Uterus (tissue), 3 donors: ENCODE measurements at regions not wholly inside any gene's neighbourhood (a gene's known extent, or its start where the extent isn't known, plus 50 kb on each side); places are given as distances from the start of the nearest gene placed in this dataset.

ENCODE experiments used
- DNase-seq, 2 donors: peaks; one replicate each; pipeline ENCODE4 v3.0.0-alpha.2; 2019 to 2020
- H3K27ac ChIP-seq, 2 donors: fragments of 200-600 bp; sonication (generic); 1 replicate in 1 of 2; 2 replicates in 1 of 2; pipeline ENCODE4 v1.5.1; 2016 to 2018
- H3K27me3 ChIP-seq, 2 donors: fragments of 200-600 bp; sonication (generic); one replicate each; pipeline ENCODE4 v1.5.1; 2018 to 2019; ENCODE audit warnings: control low read depth in 1 of 2
- H3K36me3 ChIP-seq, 2 donors: fragments of 200-600 bp; sonication (generic); one replicate each; pipeline ENCODE4 v1.5.1; 2019; ENCODE audit warnings: control low read depth in 1 of 2
- H3K4me1 ChIP-seq, 2 donors: fragments of 200-600 bp; sonication (generic); one replicate each; pipeline ENCODE4 v1.5.1; 2018 to 2019; ENCODE audit warnings: control low read depth in 1 of 2
- H3K4me3 ChIP-seq, 2 donors: fragments of 200-600 bp; sonication (generic); 1 replicate in 1 of 2; 2 replicates in 1 of 2; pipeline ENCODE4 v1.5.1; 2018 to 2019; ENCODE audit warnings: mild to moderate bottlenecking in 1 of 2
- H3K9me3 ChIP-seq, 2 donors: fragments of 200-600 bp; sonication (generic); one replicate each; pipeline ENCODE4 v1.5.1; 2019; ENCODE audit warnings: control low read depth in 1 of 2
- POLR2A ChIP-seq, 2 donors: fragments of 450-650 bp; IDR thresholded peaks; one replicate each; pipeline ENCODE4 v1.6.1; 2016; ENCODE audit warnings: antibody characterized with exemption in 2 of 2, mild to moderate bottlenecking in 1 of 2, moderate library complexity in 1 of 2
- intact Hi-C: fragments of 100-400 bp; cut with DNase I; formaldehyde crosslinking; loops from one replicate; pipeline ENCODE4 v1.15.1; 2023; ENCODE audit warnings: low total_unique reads
- TF ChIP-seq, protein P1 (sequence below), 4 experiments: fragments of 200-600 bp in 2 of 4; fragments of 450-650 bp in 2 of 4; sonication (generic) in 2 of 4; IDR thresholded peaks; one replicate each; pipeline ENCODE4 v1.5.1; 2016 to 2019; ENCODE audit warnings: antibody characterized with exemption in 4 of 4, mild to moderate bottlenecking in 2 of 4, moderate library complexity in 1 of 4
- donor health status: DM: yes; HTN: yes; CAD: no.

DNA sequence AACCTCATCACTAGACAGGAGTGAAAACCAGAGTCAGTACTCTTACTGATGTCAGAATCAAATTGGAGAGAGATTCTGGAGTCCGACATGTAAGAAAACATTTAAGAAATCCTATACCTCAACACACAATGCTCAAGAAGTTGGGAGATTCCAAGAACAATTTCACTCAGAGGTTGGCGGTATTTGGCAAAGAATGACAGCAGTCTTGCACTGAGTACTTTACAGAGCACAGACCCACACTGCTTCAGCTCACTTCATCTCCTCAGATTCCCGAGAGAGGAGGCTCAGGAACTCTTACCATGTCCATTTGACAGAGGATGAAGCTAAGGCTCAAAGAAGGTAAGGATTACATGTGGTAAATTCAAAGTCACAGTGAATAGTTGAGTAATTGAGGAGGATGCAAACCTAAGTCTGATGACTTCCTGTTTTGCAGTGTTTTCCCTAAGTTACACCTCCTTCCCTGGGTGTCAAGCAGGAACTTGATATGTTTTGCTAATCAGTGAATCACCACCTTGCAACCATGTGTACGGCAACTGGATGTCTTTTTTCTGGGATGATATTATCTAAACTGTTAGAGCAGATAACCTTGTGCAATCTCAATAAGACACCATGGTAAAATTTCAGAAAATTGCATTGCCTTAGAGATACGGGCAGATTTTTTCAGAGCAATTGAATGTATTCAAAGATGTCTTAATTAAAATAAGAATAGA lies 61.3 kb upstream of the MME start:
- no peaks in the 10 kb centered on the region for H3K36me3 ChIP-seq
- H3K4me1 ChIP-seq = no peaks in the 10 kb centered on the region
- no peaks in the 10 kb centered on the region for H3K9me3 ChIP-seq
- no peak for DNase-seq
- TF ChIP-seq, protein P1, sequence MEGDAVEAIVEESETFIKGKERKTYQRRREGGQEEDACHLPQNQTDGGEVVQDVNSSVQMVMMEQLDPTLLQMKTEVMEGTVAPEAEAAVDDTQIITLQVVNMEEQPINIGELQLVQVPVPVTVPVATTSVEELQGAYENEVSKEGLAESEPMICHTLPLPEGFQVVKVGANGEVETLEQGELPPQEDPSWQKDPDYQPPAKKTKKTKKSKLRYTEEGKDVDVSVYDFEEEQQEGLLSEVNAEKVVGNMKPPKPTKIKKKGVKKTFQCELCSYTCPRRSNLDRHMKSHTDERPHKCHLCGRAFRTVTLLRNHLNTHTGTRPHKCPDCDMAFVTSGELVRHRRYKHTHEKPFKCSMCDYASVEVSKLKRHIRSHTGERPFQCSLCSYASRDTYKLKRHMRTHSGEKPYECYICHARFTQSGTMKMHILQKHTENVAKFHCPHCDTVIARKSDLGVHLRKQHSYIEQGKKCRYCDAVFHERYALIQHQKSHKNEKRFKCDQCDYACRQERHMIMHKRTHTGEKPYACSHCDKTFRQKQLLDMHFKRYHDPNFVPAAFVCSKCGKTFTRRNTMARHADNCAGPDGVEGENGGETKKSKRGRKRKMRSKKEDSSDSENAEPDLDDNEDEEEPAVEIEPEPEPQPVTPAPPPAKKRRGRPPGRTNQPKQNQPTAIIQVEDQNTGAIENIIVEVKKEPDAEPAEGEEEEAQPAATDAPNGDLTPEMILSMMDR (IDR thresholded peaks at IDR 0.05) = no peak
- TF ChIP-seq POLR2A (IDR thresholded peaks at IDR 0.05) = no peak
- intact Hi-C loops = no loop called here
- H3K4me3 ChIP-seq = no peak overlapping the region
- H3K27me3 ChIP-seq = no peaks in the 10 kb centered on the region
- H3K27ac ChIP-seq = no peak overlapping the region

DNA sequence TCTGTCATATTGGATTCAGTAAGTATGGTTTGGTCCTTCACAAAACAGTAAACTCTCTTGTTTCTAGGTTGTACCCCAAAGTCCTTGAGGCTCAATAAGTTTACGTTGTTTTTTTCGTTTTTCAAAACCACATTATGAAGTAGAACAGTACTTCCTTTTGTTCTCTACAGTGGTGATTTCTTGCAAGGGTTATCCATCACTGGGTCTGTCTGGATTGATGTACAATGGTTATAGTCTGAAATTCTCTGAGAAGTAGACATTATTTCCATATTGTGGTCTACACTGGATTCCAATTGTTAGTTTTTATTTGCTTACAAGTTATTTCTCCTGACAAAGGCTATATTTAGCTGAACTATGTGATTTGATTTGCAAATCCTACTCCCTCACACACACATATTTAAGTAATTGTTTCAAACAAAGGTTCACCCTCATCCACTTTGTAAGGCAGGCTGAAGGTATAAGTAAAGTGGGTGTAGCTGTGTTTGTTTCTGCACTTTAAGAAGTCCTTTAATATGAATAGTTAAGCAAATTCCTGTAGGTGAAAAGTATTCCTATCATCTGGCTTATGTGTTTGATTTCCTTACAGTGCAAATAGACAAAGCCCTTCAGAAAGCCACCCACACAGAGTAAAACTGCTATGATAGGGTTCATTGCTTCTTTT lies 64.2 kb upstream of the MME start:
- TF ChIP-seq, protein P1 (IDR thresholded peaks at IDR 0.05) = no peak
- no peak for TF ChIP-seq POLR2A (IDR thresholded peaks at IDR 0.05)
- Histone ChIP-seq H3K27me3 (no peaks in the 10 kb centered on the region), H3K4me3 (no peak overlapping the region), H3K27ac (no peak overlapping the region), H3K4me1 (no peaks in the 10 kb centered on the region), H3K9me3 (no peaks in the 10 kb centered on the region), H3K36me3 (no peaks in the 10 kb centered on the region)
- intact Hi-C loops = no loop called here
- DNase-seq = no peak

DNA sequence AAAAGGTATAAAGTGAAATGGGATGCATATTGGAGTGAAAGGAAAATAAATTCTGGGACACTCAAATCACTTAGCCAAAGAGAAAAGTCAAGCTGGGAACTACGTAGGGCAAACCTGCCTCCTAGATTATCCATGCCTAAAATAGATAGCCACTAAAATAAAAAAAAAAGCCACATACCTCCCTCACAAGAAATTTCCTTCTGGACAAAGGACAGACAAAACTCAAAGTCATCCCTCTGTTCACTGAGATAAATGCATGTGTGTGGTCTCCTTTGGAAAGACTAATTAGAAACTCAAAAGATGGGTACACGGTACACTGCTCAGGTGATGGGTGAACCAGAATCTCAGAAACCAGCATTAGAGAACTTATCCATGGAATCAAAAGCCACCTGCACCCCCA lies 65.2 kb upstream of the MME start:
- H3K9me3 ChIP-seq = no peaks in the 10 kb centered on the region
- intact Hi-C loops = no loop called here
- H3K27me3 ChIP-seq = no peaks in the 10 kb centered on the region
- TF ChIP-seq, protein P1 (IDR thresholded peaks at IDR 0.05) = no peak
- TF ChIP-seq POLR2A (IDR thresholded peaks at IDR 0.05) = no peak
- H3K4me1 ChIP-seq = no peaks in the 10 kb centered on the region
- no peak for DNase-seq
- H3K36me3 ChIP-seq = no peaks in the 10 kb centered on the region
- H3K4me3 ChIP-seq = no peak overlapping the region
- no peak overlapping the region for H3K27ac ChIP-seq

DNA sequence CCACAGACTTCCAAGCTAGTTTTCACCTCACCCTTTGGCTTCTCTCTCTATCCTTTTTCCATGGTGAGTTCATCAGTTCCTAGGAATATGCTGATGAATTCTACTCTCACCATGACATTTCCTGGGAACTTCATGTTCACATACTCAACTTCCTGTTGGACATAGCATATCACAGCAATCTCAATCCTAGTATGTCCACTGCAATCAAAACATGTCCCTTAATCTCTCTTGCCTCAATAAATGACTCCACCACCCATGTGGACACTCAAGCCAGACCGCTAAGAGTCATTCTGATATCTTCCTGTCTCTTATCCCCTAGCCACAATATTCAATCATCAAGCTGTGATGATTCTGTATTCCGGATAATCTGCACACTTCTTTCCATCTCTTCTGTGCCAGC lies 66.7 kb upstream of the MME start:
- H3K36me3 ChIP-seq = no peaks in the 10 kb centered on the region
- no peak overlapping the region for H3K27ac ChIP-seq
- intact Hi-C loops = no loop called here
- DNase-seq = no peak
- TF ChIP-seq, protein P1 (IDR thresholded peaks at IDR 0.05) = no peak
- no peak for TF ChIP-seq POLR2A (IDR thresholded peaks at IDR 0.05)
- H3K9me3 ChIP-seq = no peaks in the 10 kb centered on the region
- no peak overlapping the region for H3K4me3 ChIP-seq
- H3K27me3 ChIP-seq = no peaks in the 10 kb centered on the region
- no peaks in the 10 kb centered on the region for H3K4me1 ChIP-seq

DNA sequence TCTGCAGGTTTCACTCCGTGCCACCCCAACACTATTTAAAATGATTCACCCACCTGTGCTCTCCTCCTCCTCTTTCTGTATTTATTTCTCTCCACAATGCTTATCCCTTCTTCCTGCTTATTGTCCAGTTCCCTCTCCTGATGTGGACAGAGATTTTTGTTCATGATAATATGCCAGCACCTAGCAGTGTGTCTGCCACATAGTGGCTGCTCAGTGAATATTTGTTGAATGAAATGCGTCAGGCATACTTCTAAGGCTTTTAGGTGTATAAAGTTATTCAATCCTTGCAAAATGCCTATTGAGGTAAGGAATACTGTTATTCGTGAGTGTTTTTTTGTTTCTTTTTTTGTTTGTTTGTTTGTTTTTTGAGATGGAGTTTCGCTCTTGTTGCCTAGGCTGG lies 67.5 kb upstream of the MME start:
- Histone ChIP-seq H3K27ac (no peak overlapping the region), H3K4me3 (no peak overlapping the region), H3K4me1 (no peaks in the 10 kb centered on the region), H3K27me3 (no peaks in the 10 kb centered on the region), H3K36me3 (no peaks in the 10 kb centered on the region), H3K9me3 (no peaks in the 10 kb centered on the region)
- no peak for DNase-seq
- intact Hi-C loops = no loop called here
- TF ChIP-seq, protein P1 (IDR thresholded peaks at IDR 0.05) = no peak
- no peak for TF ChIP-seq POLR2A (IDR thresholded peaks at IDR 0.05)
